ENCODE measurements at regions not wholly inside any gene's neighbourhood (a gene's known extent, or its start where the extent isn't known, plus 50 kb on each side); places are given as distances from the start of the nearest gene placed in this dataset.

DNA sequence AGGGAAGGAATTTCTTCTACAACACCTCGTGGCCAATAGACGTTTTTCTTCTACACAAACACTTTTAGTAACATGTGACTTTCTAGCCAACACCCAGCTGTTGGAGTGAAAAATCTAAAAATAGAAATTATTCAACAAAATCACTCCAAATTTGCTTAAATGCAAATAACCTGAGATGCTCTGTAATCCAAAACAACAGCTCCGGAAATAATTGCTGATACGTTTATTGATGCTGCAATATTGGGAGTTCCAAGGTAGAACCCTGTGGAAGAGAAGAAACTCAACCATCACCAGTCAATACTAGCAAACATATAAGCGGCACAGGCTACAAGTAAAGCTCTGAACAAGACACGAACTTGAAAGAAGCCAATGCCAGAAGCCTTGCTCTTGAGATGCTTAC, 230.6 kb downstream of the ALDH8A1 start:
- Histone ChIP-seq H3K4me2 (no peak overlapping the region), H4K20me1 (ENCODE audit: insufficient read depth) (no peaks in the 10 kb centered on the region), H3K4me1 (ENCODE audit: low read depth, poor library complexity, severe bottlenecking) (no peaks in the 10 kb centered on the region), H3K4me3 (IDR thresholded peaks at IDR 0.05; ENCODE audit: insufficient read depth, low read depth, low read length) (no peak overlapping the region), H3K9ac (no peak overlapping the region), H3K36me3 (ENCODE audit: insufficient read depth) (no peaks in the 10 kb centered on the region), H2AFZ (ENCODE audit: low read depth) (no peak overlapping the region), H3K79me2 (ENCODE audit: insufficient read depth, low read depth) (no peaks in the 10 kb centered on the region), H3K27ac (no peak overlapping the region), H3K27me3 (ENCODE audit: insufficient read depth, low read depth) (no peaks in the 10 kb centered on the region)
- no peak for TF ChIP-seq CTCF (conservative IDR thresholded peaks at IDR 0.05; ENCODE audit: low read depth, low read length)

DNA sequence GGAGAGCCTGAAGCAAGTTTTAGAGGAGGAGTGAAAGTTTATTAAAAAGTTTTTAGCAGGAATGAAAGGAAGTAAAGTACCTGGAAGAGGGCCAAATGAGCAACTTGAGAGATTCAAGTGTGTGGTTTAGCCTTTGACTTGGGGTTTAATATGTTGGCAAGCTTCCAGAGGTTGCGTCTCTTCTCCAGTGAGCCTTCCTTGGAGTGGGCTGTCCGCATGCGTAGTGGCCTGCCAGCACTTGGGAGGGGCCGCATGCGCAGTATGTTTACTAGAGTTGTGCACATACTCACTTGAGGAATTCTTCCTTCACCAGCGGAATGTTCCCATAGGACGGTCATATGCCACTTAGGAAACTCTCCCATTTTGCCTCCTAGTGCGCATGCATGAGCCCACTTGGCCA, 235.2 kb downstream of the ALDH8A1 start:
- Histone ChIP-seq H3K79me2 (ENCODE audit: insufficient read depth, low read depth) (no peaks in the 10 kb centered on the region), H3K4me2 (no peak overlapping the region), H4K20me1 (ENCODE audit: insufficient read depth) (no peaks in the 10 kb centered on the region), H3K4me1 (ENCODE audit: low read depth, poor library complexity, severe bottlenecking) (no peaks in the 10 kb centered on the region), H3K27me3 (ENCODE audit: insufficient read depth, low read depth) (no peaks in the 10 kb centered on the region), H3K9ac (no peak overlapping the region), H3K4me3 (IDR thresholded peaks at IDR 0.05; ENCODE audit: insufficient read depth, low read depth, low read length) (no peak overlapping the region), H2AFZ (ENCODE audit: low read depth) (no peak overlapping the region), H3K36me3 (ENCODE audit: insufficient read depth) (no peaks in the 10 kb centered on the region), H3K27ac (no peak overlapping the region)
- no peak for TF ChIP-seq CTCF (conservative IDR thresholded peaks at IDR 0.05; ENCODE audit: low read depth, low read length)

DNA sequence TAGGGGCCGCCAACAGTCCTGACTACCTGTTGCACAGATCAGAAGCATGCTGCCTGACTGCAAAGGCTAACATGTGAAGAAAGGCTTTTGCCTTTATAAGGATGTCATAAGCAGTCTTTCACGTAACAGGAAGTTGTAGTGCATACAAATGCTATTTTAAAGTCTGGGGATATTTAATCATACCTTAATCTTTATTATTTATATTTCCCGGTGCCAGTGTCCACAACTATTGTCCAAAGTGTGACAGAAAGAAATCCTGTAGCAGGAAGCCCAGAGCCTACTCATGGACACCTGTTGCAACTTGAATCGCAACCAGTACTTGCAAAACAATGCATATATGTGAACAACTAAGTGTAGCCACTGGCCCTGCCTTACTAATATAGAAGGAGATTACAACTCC, 235.8 kb downstream of the ALDH8A1 start:
- Histone ChIP-seq H3K4me2 (no peak overlapping the region), H3K4me3 (IDR thresholded peaks at IDR 0.05; ENCODE audit: insufficient read depth, low read depth, low read length) (no peak overlapping the region), H4K20me1 (ENCODE audit: insufficient read depth) (no peaks in the 10 kb centered on the region)

DNA sequence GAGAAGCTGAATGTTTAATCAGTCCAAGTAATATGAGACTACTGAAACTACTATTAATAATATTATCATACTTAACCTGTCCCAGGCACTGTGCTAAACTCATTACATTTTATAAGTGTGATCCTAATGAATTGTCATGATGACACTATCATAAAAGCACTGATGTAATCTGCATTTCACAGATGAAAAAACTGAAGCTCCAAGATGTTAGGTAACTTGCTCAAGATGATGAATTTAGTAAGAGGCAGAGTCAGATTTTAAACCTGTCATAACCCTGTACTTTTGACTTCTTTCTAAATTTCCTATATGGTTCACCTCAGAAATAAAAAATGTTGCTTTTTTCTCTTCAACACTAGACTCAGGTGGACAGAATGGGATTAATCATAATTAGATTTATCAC, 237.6 kb downstream of the ALDH8A1 start:
- no peak overlapping the region for H3K4me3 ChIP-seq (IDR thresholded peaks at IDR 0.05; ENCODE audit: insufficient read depth, low read depth, low read length)
- H2AFZ ChIP-seq (ENCODE audit: low read depth), result no peak overlapping the region
- TF ChIP-seq CTCF (conservative IDR thresholded peaks at IDR 0.05; ENCODE audit: low read depth, low read length), result no peak
- H3K27me3 ChIP-seq (ENCODE audit: insufficient read depth, low read depth), result no peaks in the 10 kb centered on the region
- H3K9ac ChIP-seq, result no peak overlapping the region
- H3K27ac ChIP-seq, result no peak overlapping the region
- H3K79me2 ChIP-seq (ENCODE audit: insufficient read depth, low read depth), result no peaks in the 10 kb centered on the region
- H3K36me3 ChIP-seq (ENCODE audit: insufficient read depth), result no peaks in the 10 kb centered on the region
- H3K4me2 ChIP-seq, result no peak overlapping the region
- H3K4me1 ChIP-seq (ENCODE audit: low read depth, poor library complexity, severe bottlenecking), result no peaks in the 10 kb centered on the region
- no peaks in the 10 kb centered on the region for H4K20me1 ChIP-seq (ENCODE audit: insufficient read depth)

More for the DNA sequence above, 235.8 kb downstream of the ALDH8A1 start:
- Histone ChIP-seq H3K4me1 (ENCODE audit: low read depth, poor library complexity, severe bottlenecking) (no peaks in the 10 kb centered on the region), H3K27me3 (ENCODE audit: insufficient read depth, low read depth) (no peaks in the 10 kb centered on the region), H3K27ac (no peak overlapping the region), H3K9ac (no peak overlapping the region), H3K79me2 (ENCODE audit: insufficient read depth, low read depth) (no peaks in the 10 kb centered on the region), H2AFZ (ENCODE audit: low read depth) (no peak overlapping the region), H3K36me3 (ENCODE audit: insufficient read depth) (no peaks in the 10 kb centered on the region)
- no peak for TF ChIP-seq CTCF (conservative IDR thresholded peaks at IDR 0.05; ENCODE audit: low read depth, low read length)

GRCh38 chr6:134708079-134708478, 241.8 kb downstream of the ALDH8A1 start:
- Histone ChIP-seq H3K27me3 (ENCODE audit: insufficient read depth, low read depth) (no peaks in the 10 kb centered on the region), H3K4me2 (no peak overlapping the region), H4K20me1 (ENCODE audit: insufficient read depth) (no peaks in the 10 kb centered on the region), H3K9ac (no peak overlapping the region), H3K27ac (no peak overlapping the region), H2AFZ (ENCODE audit: low read depth) (no peak overlapping the region), H3K4me3 (IDR thresholded peaks at IDR 0.05; ENCODE audit: insufficient read depth, low read depth, low read length) (no peak overlapping the region), H3K36me3 (ENCODE audit: insufficient read depth) (no peaks in the 10 kb centered on the region), H3K79me2 (ENCODE audit: insufficient read depth, low read depth) (no peaks in the 10 kb centered on the region), H3K4me1 (ENCODE audit: low read depth, poor library complexity, severe bottlenecking) (no peaks in the 10 kb centered on the region)
- TF ChIP-seq CTCF (conservative IDR thresholded peaks at IDR 0.05; ENCODE audit: low read depth, low read length), result no peak

Measured in KMS-11 (cell line).